ENCODE measurements at regions not wholly inside any gene's neighbourhood (a gene's known extent, or its start where the extent isn't known, plus 50 kb on each side); places are given as distances from the start of the nearest gene placed in this dataset.

- H3K27ac ChIP-seq: no peak overlapping the region
- no peak for DNase-seq (ENCODE audit: low read depth in 1 of 2, low spot score in 1 of 2)
- TF ChIP-seq CHD4 (IDR thresholded peaks at IDR 0.05; ENCODE audit: borderline replicate concordance) (no peak), MYC (IDR thresholded peaks at IDR 0.05; ENCODE audit: borderline replicate concordance, low read length) (no peak), HOXB5 (CRISPR knock-in tag; IDR thresholded peaks at IDR 0.05) (no peak), POLR2A (IDR thresholded peaks at IDR 0.05; ENCODE audit: low read length) (no peak), PBX3 (IDR thresholded peaks at IDR 0.05) (no peak), HOXB13 (CRISPR knock-in tag; IDR thresholded peaks at IDR 0.05; ENCODE audit: low read depth) (no peak), SREBF2 (IDR thresholded peaks at IDR 0.05) (no peak), NPAS2 (CRISPR knock-in tag; IDR thresholded peaks at IDR 0.05; ENCODE audit: borderline replicate concordance) (no peak), CTCF (IDR thresholded peaks at IDR 0.05) (no peak), FOSL2 (IDR thresholded peaks at IDR 0.05) (no peak), FOSL2 (CRISPR knock-in tag; IDR thresholded peaks at IDR 0.05) (no peak), PHF8 (IDR thresholded peaks at IDR 0.05; ENCODE audit: borderline replicate concordance, low read depth) (no peak), FOSB (CRISPR knock-in tag; IDR thresholded peaks at IDR 0.05) (no peak)
- no peaks in the 10 kb centered on the region for H3K4me1 ChIP-seq
- 26% methylated on average over 4 of the region's 4 CpGs for WGBS (ENCODE audit: missing lambda C conversion rate)
- peak; percentile 43 for FAIRE-seq
- no peak overlapping the region for H3K4me2 ChIP-seq
- ATAC-seq: no peak
- ChIA-PET POLR2A (no interaction called here), CTCF (no interaction called here)
- H3K4me3 ChIP-seq: no peak overlapping the region
- H3K9me3 ChIP-seq: 0 out of 3 replicates have a peak, but pooled peaks cover 3% of the 10 kb centered on the region
These were observed 435.0 kb downstream of the HAO1 start for GRCh38 chr20:7505152-7505834.

GRCh38 chr20:7505835-7506221 is 434.4 kb downstream of the HAO1 start:
- no peak for TF ChIP-seq BCL3 (IDR thresholded peaks at IDR 0.05)
- peak; percentile 39 for TF ChIP-seq MAFK (IDR thresholded peaks at IDR 0.05; ENCODE audit: partially characterized antibody)

GRCh38 chr20:7516621-7517111 is 423.6 kb downstream of the HAO1 start:
- 42% methylated on average over 6 of the region's 6 CpGs for whole genome bisulfite sequencing (ENCODE audit: missing lambda C conversion rate)
- DNase-seq (ENCODE audit: low read depth in 1 of 2, low spot score in 1 of 2) (no peak), ATAC-seq (no peak), FAIRE-seq (no peak)
- Histone ChIP-seq H3K27ac (no peak overlapping the region), H3K9me3 (no peaks in the 10 kb centered on the region), H3K4me1 (no peaks in the 10 kb centered on the region), H3K4me3 (no peak overlapping the region), H3K4me2 (no peak overlapping the region)
- CTCF ChIA-PET: no interaction called here
- POLR2A ChIA-PET: no interaction called here
- TF ChIP-seq POLR2AphosphoS2 (conservative IDR thresholded peaks at IDR 0.05; ENCODE audit: low read length): no peak
- TF ChIP-seq ELK1 (IDR thresholded peaks at IDR 0.05; ENCODE audit: low read depth, low read length): no peak
- TF ChIP-seq HOXB5 (CRISPR knock-in tag; IDR thresholded peaks at IDR 0.05): no peak
- TF ChIP-seq CHD2 (IDR thresholded peaks at IDR 0.05; ENCODE audit: low read length, partially characterized antibody): no peak
- TF ChIP-seq NPAS2 (CRISPR knock-in tag; IDR thresholded peaks at IDR 0.05; ENCODE audit: borderline replicate concordance): no peak
- TF ChIP-seq HMGXB4 (CRISPR knock-in tag; IDR thresholded peaks at IDR 0.05; ENCODE audit: borderline replicate concordance): no peak
- TF ChIP-seq CTCF (IDR thresholded peaks at IDR 0.05): no peak
- TF ChIP-seq MAX (IDR thresholded peaks at IDR 0.05): no peak
- no peak for TF ChIP-seq JUNB (IDR thresholded peaks at IDR 0.05)
- no peak for TF ChIP-seq EP300 (IDR thresholded peaks at IDR 0.05)
- TF ChIP-seq RFX5 (IDR thresholded peaks at IDR 0.05): no peak
- TF ChIP-seq FOSL2 (IDR thresholded peaks at IDR 0.05): no peak
- TF ChIP-seq FOSL2 (CRISPR knock-in tag; IDR thresholded peaks at IDR 0.05): no peak
- TF ChIP-seq PHF8 (IDR thresholded peaks at IDR 0.05; ENCODE audit: borderline replicate concordance, low read depth): no peak

More at GRCh38 chr20:7505835-7506221, 434.4 kb downstream of the HAO1 start:
- ChIA-PET POLR2A (no interaction called here), CTCF (no interaction called here)
- H3K9me3 ChIP-seq: 0 out of 3 replicates have a peak, but pooled peaks cover 3% of the 10 kb centered on the region
- FAIRE-seq (no peak), DNase-seq (ENCODE audit: low read depth in 1 of 2, low spot score in 1 of 2) (no peak), ATAC-seq (no peak)
- no peak overlapping the region for H3K27ac ChIP-seq
- H3K4me2 ChIP-seq: no peak overlapping the region
- no peaks in the 10 kb centered on the region for H3K4me1 ChIP-seq
- no peak overlapping the region for H3K4me3 ChIP-seq
- 70% methylated on average over 4 of the region's 4 CpGs for WGBS (ENCODE audit: missing lambda C conversion rate)

Measured in A549 (cell line).